B cell (primary cell): ENCODE measurements at regions not wholly inside any gene's neighbourhood (a gene's known extent, or its start where the extent isn't known, plus 50 kb on each side); places are given as distances from the start of the nearest gene placed in this dataset.

Experiments used
- ATAC-seq: fragments of 200-7000 bp; cut with Tn5 transposase; one replicate; pipeline ENCODE4 v1.10.0; 2021; ENCODE audit warnings: low read depth, mild to moderate bottlenecking, moderate number of reproducible peaks, moderate library complexity
- CTCF ChIA-PET: fragments of 350-600 bp; sonication (Branson Sonifier 250); formaldehyde crosslinking; loops from one replicate; lab custom pipeline; 2021; ENCODE audit warnings: antibody characterized with exemption, inconsistent platforms; lab: Charles Lee
- POLR2A ChIA-PET: fragments of 350-600 bp; sonication (Branson Sonifier 250); formaldehyde crosslinking; loops from one replicate; lab custom pipeline; 2021; ENCODE audit warnings: antibody characterized with exemption; lab: Charles Lee
- DNase-seq: peaks from one replicate; pipeline ENCODE4 v3.0.0; 2013
- H2AFZ ChIP-seq: 2 replicates; pipeline ENCODE4 v1.6.1; 2012; ENCODE audit warnings: mild to moderate bottlenecking, low read depth, low read length; ENCODE audit not compliant: insufficient read depth, poor library complexity, severe bottlenecking
- H3K27ac ChIP-seq, 2 donors: 1 replicate in 1 of 2; 2 replicates in 1 of 2; pipeline ENCODE4 v1.5.1; 2012 to 2013; ENCODE audit warnings: low read length in 2 of 2, mild to moderate bottlenecking in 2 of 2, moderate library complexity in 1 of 2
- H3K27me3 ChIP-seq, 4 experiments: fragments of 200-600 bp in 1 of 4; sonication (generic) in 1 of 4; replicated peaks in 1 of 4; 1 replicate in 2 of 4; 2 replicates in 2 of 4; pipeline versions ENCODE4 v1.6.1 to v1.7.0; 2013 to 2016; ENCODE audit warnings: low read length in 3 of 4, mild to moderate bottlenecking in 2 of 4, mixed read lengths in 1 of 4, moderate library complexity in 1 of 4; ENCODE audit not compliant: insufficient read depth in 4 of 4, control insufficient read depth in 3 of 4; ENCODE audit errors: control extremely low read depth in 1 of 4
- H3K36me3 ChIP-seq, 2 experiments: replicated peaks in 1 of 2; 1 replicate in 1 of 2; 2 replicates in 1 of 2; pipeline versions ENCODE4 v1.6.1 to v1.7.1; 2013; ENCODE audit warnings: low read length in 1 of 2; ENCODE audit not compliant: insufficient read depth in 2 of 2, control insufficient read depth in 1 of 2; ENCODE audit errors: control extremely low read depth in 1 of 2, extremely low read depth in 1 of 2
- H3K4me1 ChIP-seq, 2 donors: fragments of 200-600 bp in 1 of 2; sonication (generic) in 1 of 2; 1 replicate in 1 of 2; 2 replicates in 1 of 2; pipeline versions ENCODE4 v1.5.1 to v1.6.1; 2013 to 2017; ENCODE audit warnings: low read length in 2 of 2; ENCODE audit not compliant: control insufficient read depth in 2 of 2, insufficient read depth in 2 of 2
- H3K4me2 ChIP-seq: replicated peaks from 2 replicates; pipeline ENCODE3; 2012; ENCODE audit warnings: mild to moderate bottlenecking, low read depth, low read length; ENCODE audit not compliant: poor library complexity, severe bottlenecking
- H3K4me3 ChIP-seq, 5 experiments: fragments of 200-600 bp in 1 of 5; sonication (generic) in 1 of 5; 1 replicate in 3 of 5; 2 replicates in 2 of 5; pipeline versions ENCODE4 v1.5.1 to v1.7.0; 2011 to 2016; ENCODE audit warnings: low read length in 4 of 5, mild to moderate bottlenecking in 4 of 5, low read depth in 2 of 5, control low read depth in 1 of 5, moderate library complexity in 1 of 5; ENCODE audit not compliant: insufficient read depth in 1 of 5; ENCODE audit errors: control extremely low read depth in 1 of 5, extremely low read depth in 1 of 5
- H3K79me2 ChIP-seq: fragments of 200-600 bp; sonication (generic); one replicate; pipeline ENCODE4 v1.6.0; 2016; ENCODE audit warnings: low read length; ENCODE audit not compliant: control insufficient read depth, insufficient read depth
- H3K9ac ChIP-seq: fragments of 200-600 bp; sonication (generic); 2 replicates; pipeline ENCODE4 v1.6.1; 2017; ENCODE audit warnings: mild to moderate bottlenecking, low read length, moderate library complexity
- H3K9me3 ChIP-seq, 3 donors: one replicate each; pipeline versions ENCODE4 v1.6.1 to v1.7.1; 2013; ENCODE audit warnings: low read length in 2 of 3; ENCODE audit not compliant: control insufficient read depth in 2 of 3, insufficient read depth in 1 of 3; ENCODE audit errors: control extremely low read depth in 1 of 3
- H4K20me1 ChIP-seq: 2 replicates; pipeline ENCODE4 v1.6.0; 2012; ENCODE audit warnings: mild to moderate bottlenecking, low read length; ENCODE audit not compliant: insufficient read depth, control insufficient read depth, poor library complexity, severe bottlenecking
- H3K27ac Mint-ChIP-seq: one replicate; pipeline ENCODE4 v1.8.0; 2021; ENCODE audit warnings: mixed read lengths
- H3K27me3 Mint-ChIP-seq: one replicate; pipeline ENCODE4 v1.8.0; 2021; ENCODE audit warnings: mixed read lengths
- H3K4me1 Mint-ChIP-seq: one replicate; pipeline ENCODE4 v1.8.0; 2021; ENCODE audit warnings: mixed read lengths
- H3K4me3 Mint-ChIP-seq: one replicate; pipeline ENCODE4 v1.8.0; 2021; ENCODE audit warnings: mixed read lengths
- H3K9me3 Mint-ChIP-seq: one replicate; pipeline ENCODE4 v1.8.0; 2022; ENCODE audit warnings: mixed read lengths; ENCODE audit not compliant: insufficient read depth
- EZH2 ChIP-seq: IDR thresholded peaks from 2 replicates; pipeline ENCODE4 v1.6.1; 2012; ENCODE audit warnings: borderline replicate concordance, low read depth, mild to moderate bottlenecking, moderate library complexity, low read length; ENCODE audit not compliant: insufficient read depth, poor library complexity, severe bottlenecking
- WGBS: methylation state at CpG from one replicate; pipeline ENCODE4 v1.1.5; 2013; ENCODE audit warnings: missing lambda C conversion rate; ENCODE audit not compliant: insufficient coverage; 5-methylcytosine and 5-hydroxymethylcytosine counted together
- intact Hi-C: fragments of 100-400 bp; cut with micrococcal nuclease; formaldehyde crosslinking; loops from one replicate; pipeline ENCODE4 v1.10.0; 2022
- TF ChIP-seq, protein P1 (sequence below): fragments of 200-600 bp; IDR thresholded peaks from one replicate; pipeline ENCODE4 v1.8.0; 2022; ENCODE audit warnings: antibody characterized with exemption, mild to moderate bottlenecking

DNA sequence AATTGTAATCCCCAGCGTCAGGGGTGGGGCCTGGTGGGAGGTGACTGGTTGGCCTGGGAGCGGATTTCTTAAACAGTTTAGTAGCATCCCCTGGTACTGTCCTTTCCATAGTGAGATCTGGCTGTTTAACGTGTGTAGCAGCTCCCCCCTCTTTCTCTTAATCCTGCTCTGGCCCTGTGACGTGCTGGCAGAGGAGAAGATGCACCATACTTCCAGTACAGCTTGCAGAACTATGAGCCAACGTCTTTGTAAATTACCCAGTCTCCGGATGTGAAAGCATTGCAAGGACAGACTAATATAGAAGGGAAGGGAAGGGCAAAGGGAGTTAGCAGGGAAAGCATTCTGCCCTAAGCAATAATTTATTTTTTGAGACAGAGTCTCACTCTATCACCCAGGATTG is 83.9 kb downstream of the RMI2 start:
- no peaks in the 10 kb centered on the region for H3K27me3 ChIP-seq
- H2AFZ ChIP-seq: no peak overlapping the region
- peaks cover 11% of the 10 kb centered on the region for H3K9me3 Mint-ChIP-seq
- H3K27ac ChIP-seq: no peak overlapping the region
- no peaks in the 10 kb centered on the region for H3K79me2 ChIP-seq
- ATAC-seq: no peak
- no peaks in the 10 kb centered on the region for H3K36me3 ChIP-seq
- no peaks in the 10 kb centered on the region for H4K20me1 ChIP-seq
- ChIA-PET POLR2A (no interaction called here), CTCF (no interaction called here)
- H3K4me1 Mint-ChIP-seq: no peaks in the 10 kb centered on the region
- H3K4me3 Mint-ChIP-seq: no peak overlapping the region
- no peak overlapping the region for H3K4me2 ChIP-seq
- WGBS: 92% methylated on average over 2 of the region's 6 CpGs
- TF ChIP-seq, protein P1, sequence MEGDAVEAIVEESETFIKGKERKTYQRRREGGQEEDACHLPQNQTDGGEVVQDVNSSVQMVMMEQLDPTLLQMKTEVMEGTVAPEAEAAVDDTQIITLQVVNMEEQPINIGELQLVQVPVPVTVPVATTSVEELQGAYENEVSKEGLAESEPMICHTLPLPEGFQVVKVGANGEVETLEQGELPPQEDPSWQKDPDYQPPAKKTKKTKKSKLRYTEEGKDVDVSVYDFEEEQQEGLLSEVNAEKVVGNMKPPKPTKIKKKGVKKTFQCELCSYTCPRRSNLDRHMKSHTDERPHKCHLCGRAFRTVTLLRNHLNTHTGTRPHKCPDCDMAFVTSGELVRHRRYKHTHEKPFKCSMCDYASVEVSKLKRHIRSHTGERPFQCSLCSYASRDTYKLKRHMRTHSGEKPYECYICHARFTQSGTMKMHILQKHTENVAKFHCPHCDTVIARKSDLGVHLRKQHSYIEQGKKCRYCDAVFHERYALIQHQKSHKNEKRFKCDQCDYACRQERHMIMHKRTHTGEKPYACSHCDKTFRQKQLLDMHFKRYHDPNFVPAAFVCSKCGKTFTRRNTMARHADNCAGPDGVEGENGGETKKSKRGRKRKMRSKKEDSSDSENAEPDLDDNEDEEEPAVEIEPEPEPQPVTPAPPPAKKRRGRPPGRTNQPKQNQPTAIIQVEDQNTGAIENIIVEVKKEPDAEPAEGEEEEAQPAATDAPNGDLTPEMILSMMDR: no peak
- TF ChIP-seq EZH2: no peak
- H3K9me3 ChIP-seq: peaks cover 0 to 16% (median 6%) of the 10 kb centered on the region in 3 donors
- no peaks in the 10 kb centered on the region for H3K4me1 ChIP-seq
- H3K27me3 Mint-ChIP-seq: no peaks in the 10 kb centered on the region
- intact Hi-C loops: no loop called here
- no peak overlapping the region for H3K4me3 ChIP-seq
- no peak for DNase-seq
- H3K27ac Mint-ChIP-seq: no peak overlapping the region
- H3K9ac ChIP-seq: no peak overlapping the region

DNA sequence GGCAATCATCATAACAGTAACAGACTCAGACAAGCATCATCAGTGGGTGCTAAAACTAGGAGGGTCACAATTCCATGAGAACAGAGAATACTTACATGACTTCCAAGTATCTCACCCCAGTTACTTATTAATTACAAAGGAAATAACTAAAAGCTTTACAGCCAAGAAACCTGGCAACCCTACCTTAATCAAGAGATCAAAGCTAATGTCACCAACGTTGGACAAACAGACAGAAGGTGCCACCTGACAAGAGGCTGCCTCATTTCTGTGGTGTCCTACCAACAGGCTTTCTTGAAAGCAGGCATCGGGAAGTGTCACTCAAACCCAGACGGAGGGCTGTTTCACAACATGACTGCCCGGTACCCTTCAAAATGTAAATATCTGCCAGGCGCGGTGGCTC is 84.6 kb downstream of the RMI2 start:
- CTCF ChIA-PET: no interaction called here
- no peak overlapping the region for H3K27ac Mint-ChIP-seq
- ATAC-seq (no peak), DNase-seq (no peak)
- Histone ChIP-seq H3K9ac (no peak overlapping the region), H2AFZ (no peak overlapping the region), H3K36me3 (no peaks in the 10 kb centered on the region), H3K4me1 (no peaks in the 10 kb centered on the region), H3K4me3 (no peak overlapping the region), H3K27ac (no peak overlapping the region), H3K27me3 (no peaks in the 10 kb centered on the region), H3K79me2 (no peaks in the 10 kb centered on the region), H4K20me1 (no peaks in the 10 kb centered on the region), H3K4me2 (no peak overlapping the region), H3K9me3 (peaks cover 0 to 16% (median 6%) of the 10 kb centered on the region in 3 donors)
- peaks cover 11% of the 10 kb centered on the region for H3K9me3 Mint-ChIP-seq
- H3K27me3 Mint-ChIP-seq: no peaks in the 10 kb centered on the region
- no peaks in the 10 kb centered on the region for H3K4me1 Mint-ChIP-seq
- TF ChIP-seq, protein P1: no peak
- no peak for TF ChIP-seq EZH2
- H3K4me3 Mint-ChIP-seq: no peak overlapping the region
- POLR2A ChIA-PET: no interaction called here
- intact Hi-C loops: loop anchor here (10.0 kb wide), 1 partner anchor 55 kb away; no protein-coding TSS in a partner anchor
- WGBS: 85% methylated on average over 6 of the region's 6 CpGs
